WTC11 (cell line): ENCODE measurements at regions not wholly inside any gene's neighbourhood (a gene's known extent, or its start where the extent isn't known, plus 50 kb on each side); places are given as distances from the start of the nearest gene placed in this dataset.

Experiments
- ATAC-seq: fragments of 200-7000 bp; cut with Tn5 transposase; 2 replicates; pipeline ENCODE4 v1.10.0; 2021; ENCODE audit warnings: mild to moderate bottlenecking, moderate library complexity
- CTCF ChIA-PET: fragments of 300-600 bp; sonication (Branson Sonifier 250); formaldehyde crosslinking; loops from one replicate; lab custom pipeline; 2021; ENCODE audit warnings: antibody characterized with exemption; lab: Charles Lee
- POLR2A ChIA-PET: fragments of 350-600 bp; sonication (Branson Sonifier 250); formaldehyde crosslinking; loops from one replicate; lab custom pipeline; 2021; ENCODE audit warnings: antibody characterized with exemption; lab: Charles Lee
- DNase-seq: peaks from one replicate; pipeline ENCODE4 v3.0.0; 2021; ENCODE audit warnings: low spot score
- H3K27ac Mint-ChIP-seq: 2 replicates; pipeline ENCODE4 v1.8.0; 2021; ENCODE audit warnings: mixed read lengths
- H3K27me3 Mint-ChIP-seq: 2 replicates; pipeline ENCODE4 v1.8.0; 2021; ENCODE audit warnings: low read depth, mild to moderate bottlenecking, moderate library complexity, mixed read lengths
- H3K36me3 Mint-ChIP-seq: 2 replicates; pipeline ENCODE4 v1.8.0; 2021; ENCODE audit warnings: mixed read lengths
- H3K4me1 Mint-ChIP-seq: 2 replicates; pipeline ENCODE4 v1.8.0; 2022; ENCODE audit warnings: mixed read lengths
- H3K4me3 Mint-ChIP-seq: 2 replicates; pipeline ENCODE4 v1.8.0; 2021; ENCODE audit warnings: mild to moderate bottlenecking, moderate library complexity, mixed read lengths
- H3K9me3 Mint-ChIP-seq: 2 replicates; pipeline ENCODE4 v1.8.0; 2021; ENCODE audit warnings: mixed read lengths
- ATF2 ChIP-seq: sonication (generic); formaldehyde crosslinking; IDR thresholded peaks from 2 replicates; pipeline ENCODE4 v1.8.1; 2022; ENCODE audit warnings: low read depth, missing genetic modification reagents, borderline replicate concordance
- E2F1 ChIP-seq: sonication (generic); formaldehyde crosslinking; IDR thresholded peaks from 2 replicates; pipeline ENCODE4 v1.8.0; 2022; ENCODE audit warnings: mild to moderate bottlenecking, missing genetic modification reagents
- EMX1 ChIP-seq: fragments of 250-450 bp; sonication (Bioruptor Pico); IDR thresholded peaks from 2 replicates; pipeline ENCODE4 v1.8.0; 2021; ENCODE audit warnings: mild to moderate bottlenecking
- ETV6 ChIP-seq: sonication (generic); formaldehyde crosslinking; IDR thresholded peaks from 2 replicates; pipeline ENCODE4 v1.8.1; 2022; ENCODE audit warnings: mild to moderate bottlenecking, missing genetic modification reagents
- FOXP1 ChIP-seq: sonication (generic); formaldehyde crosslinking; IDR thresholded peaks from 2 replicates; pipeline ENCODE4 v1.8.0; 2022; ENCODE audit warnings: missing genetic modification reagents, mild to moderate bottlenecking, moderate library complexity, borderline replicate concordance
- FOXP4 ChIP-seq: sonication (generic); formaldehyde crosslinking; IDR thresholded peaks from 2 replicates; pipeline ENCODE4 v1.8.0; 2022; ENCODE audit warnings: mild to moderate bottlenecking, missing genetic modification reagents
- GTF2I ChIP-seq: fragments of 250-450 bp; sonication (Bioruptor Pico); conservative IDR thresholded peaks from 2 replicates; pipeline ENCODE4 v1.4.0; 2021; ENCODE audit warnings: mild to moderate bottlenecking
- HMGA2 ChIP-seq: fragments of 250-450 bp; sonication (Bioruptor Pico); IDR thresholded peaks from 2 replicates; pipeline ENCODE4 v1.4.0; 2021; ENCODE audit warnings: mild to moderate bottlenecking, moderate library complexity
- IRF2 ChIP-seq: sonication (generic); formaldehyde crosslinking; IDR thresholded peaks from 2 replicates; pipeline ENCODE4 v1.8.0; 2022; ENCODE audit warnings: low read depth, missing genetic modification reagents, borderline replicate concordance
- JUN ChIP-seq: sonication (generic); formaldehyde crosslinking; IDR thresholded peaks from 2 replicates; pipeline ENCODE4 v1.8.0; 2023; ENCODE audit warnings: mild to moderate bottlenecking, missing genetic modification reagents
- NR2C2 ChIP-seq: sonication (generic); formaldehyde crosslinking; IDR thresholded peaks from 2 replicates; pipeline ENCODE4 v1.8.0; 2022; ENCODE audit warnings: mild to moderate bottlenecking, missing genetic modification reagents
- NR3C1 ChIP-seq: sonication (generic); formaldehyde crosslinking; conservative IDR thresholded peaks from 2 replicates; pipeline ENCODE4 v1.8.1; 2023; ENCODE audit warnings: low read depth, mild to moderate bottlenecking, missing genetic modification reagents
- PREB ChIP-seq: sonication (generic); formaldehyde crosslinking; IDR thresholded peaks from 2 replicates; pipeline ENCODE4 v1.8.1; 2022; ENCODE audit warnings: mild to moderate bottlenecking, missing genetic modification reagents, moderate library complexity, borderline replicate concordance
- PRRX2 ChIP-seq: fragments of 250-450 bp; sonication (Bioruptor Pico); IDR thresholded peaks from 2 replicates; pipeline ENCODE4 v1.8.0; 2021; ENCODE audit warnings: mild to moderate bottlenecking
- TCF7 ChIP-seq: sonication (generic); formaldehyde crosslinking; IDR thresholded peaks from 2 replicates; pipeline ENCODE4 v1.8.0; 2022; ENCODE audit warnings: mild to moderate bottlenecking, low read depth, missing genetic modification reagents, moderate library complexity
- USF2 ChIP-seq: sonication (generic); formaldehyde crosslinking; IDR thresholded peaks from 2 replicates; pipeline ENCODE4 v1.8.1; 2023; ENCODE audit warnings: mild to moderate bottlenecking, missing genetic modification reagents, moderate library complexity
- ZNF219 ChIP-seq: sonication (generic); formaldehyde crosslinking; IDR thresholded peaks from 2 replicates; pipeline ENCODE4 v1.8.0; 2023; ENCODE audit warnings: missing genetic modification reagents, mild to moderate bottlenecking, borderline replicate concordance
- ZNF396 ChIP-seq: fragments of 250-450 bp; sonication (Bioruptor Pico); IDR thresholded peaks from 2 replicates; pipeline ENCODE4 v1.8.0; 2021; ENCODE audit warnings: mild to moderate bottlenecking, moderate library complexity, borderline replicate concordance
- ZNF423 ChIP-seq: fragments of 250-450 bp; sonication (Bioruptor Pico); IDR thresholded peaks from 2 replicates; pipeline ENCODE4 v2.1.2; 2022; ENCODE audit warnings: mild to moderate bottlenecking, moderate library complexity
- ZSCAN18 ChIP-seq: fragments of 250-450 bp; sonication (Bioruptor Pico); IDR thresholded peaks from 2 replicates; pipeline ENCODE4 v2.1.2; 2022; ENCODE audit warnings: mild to moderate bottlenecking, moderate library complexity

GRCh38 chr7:25725451-25725850 is 426.5 kb upstream of the NFE2L3 start:
- H3K36me3 Mint-ChIP-seq = no peaks in the 10 kb centered on the region
- CTCF ChIA-PET = interaction anchor here (1.0 to 1.6 kb wide), 3 partner anchors 10 to 156 kb away, joined by 3 to 4 read pairs (median 4); no protein-coding TSS in a partner anchor
- H3K27me3 Mint-ChIP-seq = no peaks in the 10 kb centered on the region
- peaks cover 33% of the 10 kb centered on the region for H3K4me1 Mint-ChIP-seq
- TF ChIP-seq HMGA2 = no peak
- TF ChIP-seq USF2 (CRISPR knock-in tag) = no peak
- TF ChIP-seq ETV6 = no peak
- TF ChIP-seq EMX1 = no peak
- TF ChIP-seq IRF2 = no peak
- no peak for TF ChIP-seq NR2C2 (CRISPR knock-in tag)
- no peak overlapping the region for H3K4me3 Mint-ChIP-seq
- no peak for DNase-seq
- no peak overlapping the region for H3K27ac Mint-ChIP-seq
- POLR2A ChIA-PET = no interaction called here
- no peaks in the 10 kb centered on the region for H3K9me3 Mint-ChIP-seq
- ATAC-seq = no peak

GRCh38 chr7:25726170-25726780 is 425.7 kb upstream of the NFE2L3 start:
- ChIA-PET CTCF (interaction anchor here (0.7 to 1.6 kb wide), 4 partner anchors 11 to 157 kb away, joined by 3 to 4 read pairs (median 4); no protein-coding TSS in a partner anchor), POLR2A (no interaction called here)
- no peaks in the 10 kb centered on the region for H3K27me3 Mint-ChIP-seq
- DNase-seq (peak; percentile 32), ATAC-seq (peak; percentile 88)
- H3K9me3 Mint-ChIP-seq = no peaks in the 10 kb centered on the region
- TF ChIP-seq ZNF423 (CRISPR knock-in tag) (peak; percentile 38; the same call in 1 of the 2 replicates), NR3C1 (CRISPR knock-in tag) (no peak), TCF7 (CRISPR knock-in tag) (no peak), E2F1 (CRISPR knock-in tag) (no peak)
- H3K4me3 Mint-ChIP-seq = 0 out of 2 replicates have a peak overlapping the region, but pooled peaks have one; percentile 10
- no peak overlapping the region for H3K27ac Mint-ChIP-seq
- no peaks in the 10 kb centered on the region for H3K36me3 Mint-ChIP-seq
- peaks cover 33% of the 10 kb centered on the region for H3K4me1 Mint-ChIP-seq

- no peak overlapping the region for H3K27ac Mint-ChIP-seq
- peak; percentile 32; the same call in 1 of the 2 replicates for ATAC-seq
- H3K9me3 Mint-ChIP-seq = no peaks in the 10 kb centered on the region
- no peak overlapping the region for H3K4me3 Mint-ChIP-seq
- no peaks in the 10 kb centered on the region for H3K27me3 Mint-ChIP-seq
- ChIA-PET CTCF (interaction anchor here (0.7 to 1.6 kb wide), 4 partner anchors 11 to 158 kb away, joined by 3 to 4 read pairs (median 4); no protein-coding TSS in a partner anchor), POLR2A (no interaction called here)
- DNase-seq = no peak
- H3K36me3 Mint-ChIP-seq = no peaks in the 10 kb centered on the region
- peaks cover 33% of the 10 kb centered on the region for H3K4me1 Mint-ChIP-seq
- TF ChIP-seq PREB = no peak
- no peak for TF ChIP-seq ZNF219 (CRISPR knock-in tag)
- no peak for TF ChIP-seq ETV6
- TF ChIP-seq NR2C2 (CRISPR knock-in tag) = no peak
- TF ChIP-seq ATF2 = no peak
- TF ChIP-seq HMGA2 = no peak
- TF ChIP-seq FOXP1 (CRISPR knock-in tag) = no peak
- no peak for TF ChIP-seq ZNF396 (CRISPR knock-in tag)
- TF ChIP-seq PRRX2 (CRISPR knock-in tag) = no peak
- TF ChIP-seq JUN (CRISPR knock-in tag) = no peak
- no peak for TF ChIP-seq GTF2I (CRISPR knock-in tag)
- no peak for TF ChIP-seq ZSCAN18 (CRISPR knock-in tag)
- TF ChIP-seq FOXP4 (CRISPR knock-in tag) = no peak
Measured at GRCh38 chr7:25726781-25727311, 425.2 kb upstream of the NFE2L3 start.
